NCI-H1694 (cell line): ENCODE measurements at regions not wholly inside any gene's neighbourhood (a gene's known extent, or its start where the extent isn't known, plus 50 kb on each side); places are given as distances from the start of the nearest gene placed in this dataset.

Source experiments
- DNase-seq: peaks from one replicate; lab custom pipeline; 2025; lab: John Stamatoyannopoulos, UW

GRCh38 chr1:112317611-112318062, 78.4 kb upstream of the CTTNBP2NL start:
- no peak for DNase-seq

GRCh38 chr1:112318263-112318662, 77.8 kb upstream of the CTTNBP2NL start:
- no peak for DNase-seq

- DNase-seq, result no peak
Measured at GRCh38 chr1:112318698-112319370, 77.2 kb upstream of the CTTNBP2NL start.

- no peak for DNase-seq
Measured at GRCh38 chr1:112319371-112320040, 76.5 kb upstream of the CTTNBP2NL start.

GRCh38 chr1:112320058-112320457, 76.0 kb upstream of the CTTNBP2NL start:
- DNase-seq, result no peak

- no peak for DNase-seq
Measured at GRCh38 chr1:112322018-112322417, 74.0 kb upstream of the CTTNBP2NL start.

GRCh38 chr1:112322983-112323678, 72.9 kb upstream of the CTTNBP2NL start:
- peak; percentile 18 for DNase-seq

- DNase-seq, result no peak
Measured at GRCh38 chr1:112325504-112325903, 70.5 kb upstream of the CTTNBP2NL start.

- no peak for DNase-seq
Measured at GRCh38 chr1:112328600-112328999, 67.4 kb upstream of the CTTNBP2NL start.

GRCh38 chr1:112332176-112333150, 63.6 kb upstream of the CTTNBP2NL start:
- no peak for DNase-seq

GRCh38 chr1:112335351-112335750, 60.7 kb upstream of the CTTNBP2NL start:
- DNase-seq, result no peak

GRCh38 chr1:112337028-112337531, 58.9 kb upstream of the CTTNBP2NL start:
- DNase-seq, result no peak

GRCh38 chr1:112341986-112342385, 54.0 kb upstream of the CTTNBP2NL start:
- DNase-seq, result no peak

- DNase-seq, result peak; percentile 86
Measured at GRCh38 chr1:112342558-112342957, 53.5 kb upstream of the CTTNBP2NL start.

GRCh38 chr1:112344754-112345423, 51.1 kb upstream of the CTTNBP2NL start:
- no peak for DNase-seq
